ENCODE measurements at regions not wholly inside any gene's neighbourhood (a gene's known extent, or its start where the extent isn't known, plus 50 kb on each side); places are given as distances from the start of the nearest gene placed in this dataset.

GRCh38 chr1:34441259-34442069 lies 264.8 kb downstream of the C1orf94 start:
- Histone ChIP-seq H3K4me3 (no peak overlapping the region), H3K4me1 (no peaks in the 10 kb centered on the region), H3K9me3 (no peaks in the 10 kb centered on the region), H3K36me3 (no peaks in the 10 kb centered on the region), H3K27me3 (replicated peaks in 1 of 7) (peaks cover 0 to 44% (median 0%) of the 10 kb centered on the region in 7 donors), H3K27ac (peak overlapping the region in 1 of 8 donors; percentile 32)
- intact Hi-C loops (cut with DNase I; ENCODE audit: low total_unique reads), result no loop called here
- DNase-seq, result no peak
- TF ChIP-seq POLR2A (IDR thresholded peaks at IDR 0.05) (no peak), POLR2AphosphoS5 (IDR thresholded peaks at IDR 0.05) (peak in 1 of 3 donors; percentile 22)
- 47 to 64% (median 48%) methylated on average over 19 of the region's 19 CpGs for WGBS, 5 donors

DNA sequence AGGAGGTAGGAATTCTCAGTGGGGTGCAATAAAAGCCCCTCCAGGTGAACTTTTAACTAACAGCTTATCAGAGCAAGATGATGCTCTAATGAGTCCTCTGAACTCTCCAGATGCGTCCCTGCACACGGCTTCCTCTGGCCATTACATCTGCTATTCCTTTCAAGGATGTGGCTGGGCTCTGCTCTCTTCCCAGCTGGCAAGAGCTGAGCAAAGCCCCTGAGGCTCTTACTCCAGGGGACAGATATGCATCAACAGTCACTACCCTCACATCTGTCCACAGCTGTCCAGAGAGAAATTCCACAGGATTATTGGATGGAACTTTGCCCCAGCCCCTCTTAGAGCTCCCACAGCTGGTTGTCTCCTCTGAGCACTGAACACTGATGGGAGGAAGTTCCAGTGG lies 267.8 kb downstream of the C1orf94 start:
- Histone ChIP-seq H3K4me1 (no peaks in the 10 kb centered on the region), H3K36me3 (no peaks in the 10 kb centered on the region), H3K27ac (no peak overlapping the region), H3K9me3 (no peaks in the 10 kb centered on the region), H3K27me3 (replicated peaks in 1 of 7) (peaks cover 0 to 40% (median 0%) of the 10 kb centered on the region in 7 donors), H3K4me3 (no peak overlapping the region)
- intact Hi-C loops (cut with DNase I; ENCODE audit: low total_unique reads), result no loop called here
- TF ChIP-seq POLR2AphosphoS5 (IDR thresholded peaks at IDR 0.05), result no peak
- TF ChIP-seq POLR2A (IDR thresholded peaks at IDR 0.05), result no peak
- no peak for TF ChIP-seq CTCF (IDR thresholded peaks at IDR 0.05 in 8 of 11, conservative IDR thresholded peaks at IDR 0.05 in 3 of 11)
- 60 to 86% (median 72%) methylated on average over 2 of the region's 2 CpGs for WGBS, 5 donors
- no peak for DNase-seq

DNA sequence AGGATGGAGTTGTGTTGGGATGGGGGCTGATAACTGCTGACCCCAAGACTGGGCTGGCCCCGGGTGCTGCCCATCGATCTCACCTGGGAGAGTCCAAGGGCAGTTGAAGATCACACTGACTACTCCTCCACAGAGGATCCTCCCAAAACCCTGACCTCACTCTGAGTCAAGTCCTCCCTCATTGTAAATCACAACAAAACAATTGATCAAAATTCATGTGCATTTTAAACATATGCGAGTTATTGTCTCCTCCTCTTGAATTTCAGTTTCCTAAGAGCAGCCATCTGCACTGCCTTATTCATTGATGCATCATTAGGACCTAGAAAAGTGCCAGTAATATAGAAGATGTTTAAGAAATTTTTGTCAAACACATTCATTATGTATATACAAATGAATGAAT lies 273.6 kb downstream of the C1orf94 start:
- Histone ChIP-seq H3K4me3 (no peak overlapping the region), H3K9me3 (no peaks in the 10 kb centered on the region), H3K36me3 (no peaks in the 10 kb centered on the region), H3K4me1 (no peaks in the 10 kb centered on the region), H3K27me3 (replicated peaks in 1 of 7) (peaks cover 0 to 11% (median 0%) of the 10 kb centered on the region in 7 donors), H3K27ac (no peak overlapping the region)
- TF ChIP-seq POLR2AphosphoS5 (IDR thresholded peaks at IDR 0.05) (no peak), CTCF (IDR thresholded peaks at IDR 0.05 in 8 of 11, conservative IDR thresholded peaks at IDR 0.05 in 3 of 11) (no peak), POLR2A (IDR thresholded peaks at IDR 0.05) (no peak)
- DNase-seq, result no peak
- intact Hi-C loops (cut with DNase I; ENCODE audit: low total_unique reads), result no loop called here
- 84 to 93% (median 88%) methylated on average over 3 of the region's 3 CpGs for WGBS, 5 donors

- Histone ChIP-seq H3K4me1 (no peaks in the 10 kb centered on the region), H3K4me3 (no peak overlapping the region), H3K36me3 (no peaks in the 10 kb centered on the region), H3K27me3 (replicated peaks in 1 of 7) (no peaks in the 10 kb centered on the region), H3K9me3 (no peaks in the 10 kb centered on the region), H3K27ac (no peak overlapping the region)
- no peak for DNase-seq
- WGBS, 5 donors, result 72 to 98% (median 94%) methylated on average over 2 of the region's 2 CpGs
- TF ChIP-seq POLR2AphosphoS5 (IDR thresholded peaks at IDR 0.05), result no peak
- TF ChIP-seq POLR2A (IDR thresholded peaks at IDR 0.05), result no peak
- no peak for TF ChIP-seq CTCF (IDR thresholded peaks at IDR 0.05 in 8 of 11, conservative IDR thresholded peaks at IDR 0.05 in 3 of 11)
- intact Hi-C loops (cut with DNase I; ENCODE audit: low total_unique reads), result no loop called here
These were observed 275.7 kb downstream of the C1orf94 start for GRCh38 chr1:34452451-34452850.
